ENCODE measurements at regions not wholly inside any gene's neighbourhood (a gene's known extent, or its start where the extent isn't known, plus 50 kb on each side); places are given as distances from the start of the nearest gene placed in this dataset.
"Not testable (repeated sequence)": the region's sequence is repeated elsewhere in the genome, so short reads cannot be mapped to it uniquely, and the experiment has no call there.

DNA sequence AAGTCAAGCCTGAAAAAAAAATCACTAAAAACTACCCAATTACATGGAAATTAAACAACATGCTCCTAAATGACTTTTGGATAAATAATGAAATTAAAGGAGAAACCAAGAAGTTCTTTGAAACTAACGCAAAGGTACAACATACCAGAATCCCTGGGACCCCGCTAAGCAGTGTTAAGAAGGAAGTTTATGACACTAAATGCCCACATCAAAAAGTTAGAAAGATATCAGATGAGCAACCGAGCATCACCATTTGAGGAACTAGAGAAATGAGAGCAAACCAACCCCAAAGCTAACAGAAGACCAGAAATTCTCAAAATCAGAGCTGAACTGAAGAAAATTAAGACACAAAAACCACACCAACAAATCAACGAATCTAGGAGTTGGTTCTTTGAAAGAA, 173.5 kb downstream of the ZFY start:
- intact Hi-C loops (cut with DNase I); H3K27me3 ChIP-seq; H3K4me3 ChIP-seq; ATAC-seq; H3K9me3 ChIP-seq; H3K36me3 ChIP-seq; DNase-seq; H3K27ac ChIP-seq; H3K4me1 ChIP-seq: not testable (repeated sequence)

DNA sequence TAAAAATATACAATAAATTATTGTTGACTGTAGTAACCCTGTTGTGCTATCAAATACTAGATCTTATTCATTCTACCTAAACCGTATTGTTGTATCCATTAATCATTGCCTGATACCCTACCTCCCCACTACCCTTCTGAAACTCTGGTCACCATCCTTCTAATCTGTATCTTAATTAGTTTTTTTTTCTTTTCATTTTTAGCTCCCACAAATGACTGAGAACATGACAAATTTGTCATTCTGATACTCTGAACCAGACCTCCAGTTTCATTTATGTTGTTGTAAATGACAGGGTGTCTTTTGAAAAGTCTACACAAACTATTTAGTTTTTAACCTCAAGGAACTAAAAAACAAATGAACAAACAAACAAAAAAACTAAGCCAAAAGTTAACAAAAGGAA, 185.1 kb downstream of the ZFY start:
- H3K27ac ChIP-seq; intact Hi-C loops (cut with DNase I); H3K9me3 ChIP-seq; DNase-seq; H3K27me3 ChIP-seq; H3K4me3 ChIP-seq; H3K4me1 ChIP-seq; ATAC-seq; H3K36me3 ChIP-seq: not testable (repeated sequence)

GRCh38 chrY:3120716-3121115, 185.5 kb downstream of the ZFY start:
- H3K4me3 ChIP-seq; H3K4me1 ChIP-seq; H3K36me3 ChIP-seq; H3K27ac ChIP-seq; H3K9me3 ChIP-seq; intact Hi-C loops (cut with DNase I); ATAC-seq; DNase-seq; H3K27me3 ChIP-seq: not testable (repeated sequence)

DNA sequence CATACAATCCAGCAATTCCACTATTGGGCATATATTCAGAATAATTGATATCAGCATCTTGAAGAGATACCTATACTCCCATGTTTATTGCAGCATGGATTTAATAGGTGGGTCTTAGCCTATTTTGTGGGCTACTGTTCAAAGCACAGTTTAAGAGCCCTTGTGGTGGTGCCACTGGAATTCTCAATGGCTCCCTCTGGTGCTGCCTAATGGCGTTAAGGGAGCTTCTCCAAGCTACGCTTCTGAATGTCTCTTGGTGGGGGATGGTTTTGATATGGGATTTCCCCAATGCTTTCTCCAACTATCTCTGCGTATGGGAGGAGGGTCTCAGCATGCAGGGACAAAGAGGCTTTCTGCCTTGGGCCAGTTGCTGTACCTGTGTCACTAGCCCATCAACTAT, 188.3 kb downstream of the ZFY start:
- H3K36me3 ChIP-seq; H3K4me3 ChIP-seq; H3K27ac ChIP-seq; H3K9me3 ChIP-seq; H3K27me3 ChIP-seq; ATAC-seq; DNase-seq; intact Hi-C loops (cut with DNase I); H3K4me1 ChIP-seq: not testable (repeated sequence)

DNA sequence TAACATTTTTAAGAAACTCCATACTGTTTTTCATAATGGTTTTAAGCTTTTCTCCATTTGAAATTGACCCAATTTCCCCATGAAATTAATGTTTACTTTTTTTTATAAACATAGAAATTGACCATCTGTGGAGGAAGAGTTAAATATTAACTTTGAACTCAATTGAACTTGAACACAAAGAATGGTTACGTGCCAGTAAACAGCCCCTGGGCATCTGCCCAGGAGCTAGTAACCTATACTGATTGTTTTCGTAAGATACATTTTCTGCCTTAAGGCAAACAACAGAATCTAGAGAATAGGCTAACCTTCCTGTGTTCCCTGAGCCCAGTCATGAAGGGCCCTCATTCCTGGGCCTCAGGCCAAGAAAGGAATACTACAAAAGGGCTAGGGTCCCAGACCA, 235.9 kb downstream of the ZFY start:
- H3K9me3 ChIP-seq; H3K27me3 ChIP-seq; ATAC-seq; intact Hi-C loops (cut with DNase I); H3K36me3 ChIP-seq; H3K27ac ChIP-seq; DNase-seq; H3K4me1 ChIP-seq; H3K4me3 ChIP-seq: not testable (repeated sequence)

DNA sequence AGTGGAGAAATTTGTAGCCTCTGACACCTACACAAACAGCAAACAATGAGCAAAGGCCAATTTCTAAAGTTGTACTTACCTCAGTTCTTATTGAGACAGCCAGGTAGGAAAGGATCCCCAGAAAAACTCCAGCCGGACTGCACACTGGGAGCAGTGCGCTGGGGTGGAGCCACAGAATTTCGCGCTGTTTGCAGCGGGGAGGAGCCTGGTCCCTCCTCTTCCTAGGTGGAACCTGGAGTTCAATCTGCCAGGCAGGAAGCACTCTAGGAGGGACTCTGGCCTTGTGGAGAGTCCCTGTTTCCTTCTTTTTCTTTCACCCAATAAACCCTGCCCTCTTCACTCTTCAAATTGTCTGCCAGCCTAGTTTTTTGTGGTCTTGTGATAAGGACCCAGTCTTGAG, 259.9 kb downstream of the ZFY start:
- H3K27ac ChIP-seq; H3K36me3 ChIP-seq; ATAC-seq; intact Hi-C loops (cut with DNase I); H3K4me1 ChIP-seq; H3K9me3 ChIP-seq; H3K27me3 ChIP-seq; H3K4me3 ChIP-seq: not testable (repeated sequence)
- peak in 1 of 4 donors; percentile 6 for DNase-seq

DNA sequence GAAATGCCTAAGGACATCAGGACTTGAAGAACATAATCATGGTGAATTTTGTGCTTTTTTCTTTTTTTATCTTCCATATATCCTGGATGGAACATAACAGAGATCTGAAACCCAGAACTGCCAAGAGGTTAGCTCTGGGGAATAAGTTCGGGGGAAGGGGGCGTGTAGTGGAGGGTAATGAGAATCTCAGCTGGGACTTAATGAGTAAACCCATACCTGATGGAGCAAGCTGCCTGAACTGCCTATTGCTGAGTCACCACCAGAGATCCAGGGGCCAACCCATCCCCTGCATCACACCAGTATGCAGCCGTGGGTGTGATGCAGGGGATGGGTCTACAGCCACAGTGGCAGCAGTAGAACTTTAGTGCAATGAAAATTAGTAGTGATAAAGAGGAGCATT, 267.1 kb downstream of the ZFY start:
- H3K4me1 ChIP-seq; H3K4me3 ChIP-seq; intact Hi-C loops (cut with DNase I); ATAC-seq; H3K9me3 ChIP-seq; DNase-seq; H3K27me3 ChIP-seq; H3K27ac ChIP-seq; H3K36me3 ChIP-seq: not testable (repeated sequence)

- H3K9me3 ChIP-seq; intact Hi-C loops (cut with DNase I); H3K27ac ChIP-seq; H3K4me3 ChIP-seq; H3K36me3 ChIP-seq; ATAC-seq; H3K27me3 ChIP-seq; H3K4me1 ChIP-seq; DNase-seq: not testable (repeated sequence)
Observed at GRCh38 chrY:3206733-3207132, 271.6 kb downstream of the ZFY start.

DNA sequence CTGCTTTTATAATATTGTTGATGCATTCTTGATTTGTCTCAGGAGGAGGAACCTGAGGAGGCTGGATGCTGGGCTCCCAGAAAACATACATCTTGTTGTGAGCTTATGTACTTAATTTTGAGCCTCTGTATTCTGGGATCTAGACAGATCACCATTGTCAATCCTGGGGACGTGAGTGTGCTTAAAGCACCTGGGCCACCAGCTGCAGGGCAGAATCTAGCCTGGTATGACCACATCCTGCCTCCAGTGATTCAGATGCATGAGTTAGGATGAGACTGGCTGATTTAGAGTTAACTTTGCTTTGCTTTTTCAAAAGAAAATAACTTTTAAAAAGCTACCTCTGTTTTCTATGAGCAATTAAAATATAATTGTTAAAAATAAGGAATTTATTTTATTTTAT, 278.0 kb downstream of the ZFY start:
- intact Hi-C loops (cut with DNase I): not testable (repeated sequence)

GRCh38 chrY:3218134-3218533, 283.0 kb downstream of the ZFY start:
- intact Hi-C loops (cut with DNase I); H3K4me3 ChIP-seq; ATAC-seq; H3K27me3 ChIP-seq; H3K4me1 ChIP-seq; H3K27ac ChIP-seq; DNase-seq; H3K9me3 ChIP-seq; H3K36me3 ChIP-seq: not testable (repeated sequence)

More for the DNA sequence above, 278.0 kb downstream of the ZFY start:
- DNase-seq, ATAC-seq, H3K4me3 ChIP-seq, H3K36me3 ChIP-seq, H3K27me3 ChIP-seq, H3K27ac ChIP-seq, H3K9me3 ChIP-seq, H3K4me1 ChIP-seq: not testable (repeated sequence)

DNA sequence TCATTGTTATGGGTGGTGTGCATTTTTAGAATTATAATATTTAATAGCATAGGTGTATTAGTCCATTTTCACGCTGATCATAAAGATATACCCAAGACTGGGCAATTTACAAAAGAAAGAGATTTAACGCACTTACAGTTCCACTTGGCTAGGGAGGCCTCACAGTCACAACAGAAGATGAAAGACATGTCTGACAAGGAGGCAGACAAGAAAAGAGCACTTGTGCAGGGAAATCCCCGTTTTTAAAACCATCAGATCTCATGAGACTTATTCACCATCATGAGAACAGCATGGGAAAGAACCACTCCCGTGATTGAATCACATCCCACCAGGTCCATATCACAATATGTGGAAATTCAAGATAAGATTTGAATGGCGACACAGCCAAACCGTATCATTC, 283.4 kb downstream of the ZFY start:
- intact Hi-C loops (cut with DNase I); H3K36me3 ChIP-seq; ATAC-seq; H3K4me1 ChIP-seq; H3K27ac ChIP-seq; DNase-seq; H3K27me3 ChIP-seq; H3K9me3 ChIP-seq; H3K4me3 ChIP-seq: not testable (repeated sequence)

GRCh38 chrY:3262911-3263310, 316.0 kb upstream of the TGIF2LY start:
- H3K4me3 ChIP-seq; H3K27ac ChIP-seq; H3K36me3 ChIP-seq; ATAC-seq; H3K27me3 ChIP-seq; H3K9me3 ChIP-seq; H3K4me1 ChIP-seq; intact Hi-C loops (cut with DNase I); DNase-seq: not testable (repeated sequence)

DNA sequence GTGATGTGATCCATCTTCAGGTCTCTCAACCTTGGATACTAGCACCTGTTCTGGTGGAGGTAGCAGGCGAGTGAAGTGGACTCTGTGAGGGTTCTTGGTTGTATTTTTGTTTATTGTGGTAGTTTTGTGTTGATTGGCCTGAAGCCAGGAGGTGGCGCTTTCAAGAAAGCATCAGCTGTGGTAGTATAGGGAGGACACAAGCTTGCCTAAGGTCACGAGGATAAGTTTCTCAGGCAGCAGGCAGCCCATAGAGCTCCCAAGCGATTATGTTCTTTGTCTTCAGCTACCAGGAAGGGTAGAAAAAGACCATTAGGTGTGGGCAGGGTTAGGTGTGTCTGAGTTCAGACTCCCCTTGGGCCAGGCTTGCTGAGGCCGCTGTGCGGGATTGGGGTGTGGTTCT, 290.8 kb upstream of the TGIF2LY start:
- H3K9me3 ChIP-seq; H3K4me3 ChIP-seq; ATAC-seq; H3K27ac ChIP-seq; H3K27me3 ChIP-seq; intact Hi-C loops (cut with DNase I); DNase-seq; H3K36me3 ChIP-seq; H3K4me1 ChIP-seq: not testable (repeated sequence)

GRCh38 chrY:3297235-3297634, 281.6 kb upstream of the TGIF2LY start:
- H3K27me3 ChIP-seq; intact Hi-C loops (cut with DNase I); H3K9me3 ChIP-seq; DNase-seq; ATAC-seq; H3K27ac ChIP-seq; H3K4me1 ChIP-seq; H3K4me3 ChIP-seq; H3K36me3 ChIP-seq: not testable (repeated sequence)

GRCh38 chrY:3319988-3320387, 258.9 kb upstream of the TGIF2LY start:
- H3K4me3 ChIP-seq; H3K4me1 ChIP-seq; intact Hi-C loops (cut with DNase I); H3K27me3 ChIP-seq; ATAC-seq; DNase-seq; H3K9me3 ChIP-seq; H3K27ac ChIP-seq; H3K36me3 ChIP-seq: not testable (repeated sequence)

Data from left lung (tissue), 4 donors.